Heart left ventricle (tissue), 16 donors: ENCODE measurements at regions not wholly inside any gene's neighbourhood (a gene's known extent, or its start where the extent isn't known, plus 50 kb on each side); places are given as distances from the start of the nearest gene placed in this dataset.
A peak's percentile ranks its signal among the peaks of the same experiment; 100 is the strongest.

Experiments
- ATAC-seq, 4 donors: fragments of 200-7000 bp; cut with Tn5 transposase; one replicate each; pipeline ENCODE4 v1.9.1; 2020 to 2022; ENCODE audit warnings: moderate library complexity in 4 of 4, mild to moderate bottlenecking in 3 of 4, moderate number of reproducible peaks in 1 of 4
- DNase-seq, 5 donors: peaks; one replicate each; pipeline ENCODE4 v3.0.0-alpha.2; 2020
- H3K27ac ChIP-seq, 12 donors: fragments of 200-600 bp; sonication (generic) in 4 of 12; one replicate each; pipeline versions ENCODE4 v1.5.0 to v1.8.0; 2016 to 2022; ENCODE audit warnings: mild to moderate bottlenecking in 2 of 12
- H3K27me3 ChIP-seq, 9 donors: fragments of 200-600 bp; sonication (generic) in 2 of 9; one replicate each; pipeline versions ENCODE4 v1.5.1 to v1.8.0; 2016 to 2022; ENCODE audit warnings: mild to moderate bottlenecking in 3 of 9
- H3K36me3 ChIP-seq, 9 donors: fragments of 200-600 bp; sonication (generic) in 2 of 9; one replicate each; pipeline versions ENCODE4 v1.5.0 to v1.8.0; 2018 to 2022; ENCODE audit warnings: mild to moderate bottlenecking in 2 of 9
- H3K4me1 ChIP-seq, 12 donors: fragments of 200-600 bp; sonication (generic) in 4 of 12; one replicate each; pipeline versions ENCODE4 v1.5.0 to v1.8.0; 2016 to 2022; ENCODE audit warnings: mild to moderate bottlenecking in 3 of 12
- H3K4me3 ChIP-seq, 12 donors: fragments of 200-600 bp; sonication (generic) in 4 of 12; one replicate each; pipeline versions ENCODE4 v1.5.0 to v1.8.0; 2017 to 2022; ENCODE audit warnings: mild to moderate bottlenecking in 9 of 12, moderate library complexity in 4 of 12
- H3K9me3 ChIP-seq, 12 donors: fragments of 200-600 bp; sonication (generic) in 4 of 12; one replicate each; pipeline versions ENCODE4 v1.5.0 to v1.8.0; 2016 to 2022; ENCODE audit warnings: mild to moderate bottlenecking in 1 of 12
- POLR2A ChIP-seq, 2 donors: fragments of 450-650 bp; IDR thresholded peaks; one replicate each; pipeline ENCODE4 v1.6.1; 2017; ENCODE audit warnings: antibody characterized with exemption in 2 of 2, mild to moderate bottlenecking in 2 of 2, moderate library complexity in 2 of 2
- WGBS, 4 donors: extraction: QIAGEN DNeasy Blood & Tissue Kit in 2 of 4; methylation state at CpG; one replicate each; pipeline versions ENCODE4 v1.1.5 to v1.1.7; 2013 to 2018; 5-methylcytosine and 5-hydroxymethylcytosine counted together
- intact Hi-C, 10 donors: fragments of 100-400 bp; cut with DNase I; formaldehyde crosslinking; loops; one replicate each; pipeline versions ENCODE4 v1.11.1 to v1.14.2; 2022
- TF ChIP-seq, protein P1 (sequence below), 12 donors: fragments of 200-600 bp; sonication (generic) in 4 of 12; IDR thresholded peaks; one replicate each; pipeline versions ENCODE4 v1.5.0 to v1.8.0; 2018 to 2022; ENCODE audit warnings: antibody characterized with exemption in 12 of 12, mild to moderate bottlenecking in 5 of 12
- donor health status: ischemic (EF 13 %, LVEDD 7.1; RV severe dilation, severe dysfunction).
- donor health status: healthy with polysubstance abuse.
- donor health status: DM: no; HTN: yes; CAD: no.
- donor health status: DM: no; HTN: no; CAD: no.
- donor health status: ischemic (EF 25% LVEDD 6.9; RV normal size, moderate dysfunction).
- donor health status: ischemic (EF 25% LVEDD 5.7; RV mildly dilated, moderate dysfunction).
- donor health status: healthy.
- donor health status: DM: yes; HTN: yes; CAD: no.
- donor health status: ischemic (EF 35%, LVEDD 5.7; RV mildly dilated, moderate dysfunction).
- donor health status: nonischemic (EF 11% LVEDD 7.7; RV severe dilation, severe dysfunction).
- donor health status: DM: yes; HTN: yes; CAD: no.
- donor health status: PGD.
- donor health status: ischemic (EF 29% LVEDD 5.4; RV normal size, mild dysfunction).
- donor health status: nonischemic (EF 23%, LVEDD 6.1; RV moderate dilation, normal function).

DNA sequence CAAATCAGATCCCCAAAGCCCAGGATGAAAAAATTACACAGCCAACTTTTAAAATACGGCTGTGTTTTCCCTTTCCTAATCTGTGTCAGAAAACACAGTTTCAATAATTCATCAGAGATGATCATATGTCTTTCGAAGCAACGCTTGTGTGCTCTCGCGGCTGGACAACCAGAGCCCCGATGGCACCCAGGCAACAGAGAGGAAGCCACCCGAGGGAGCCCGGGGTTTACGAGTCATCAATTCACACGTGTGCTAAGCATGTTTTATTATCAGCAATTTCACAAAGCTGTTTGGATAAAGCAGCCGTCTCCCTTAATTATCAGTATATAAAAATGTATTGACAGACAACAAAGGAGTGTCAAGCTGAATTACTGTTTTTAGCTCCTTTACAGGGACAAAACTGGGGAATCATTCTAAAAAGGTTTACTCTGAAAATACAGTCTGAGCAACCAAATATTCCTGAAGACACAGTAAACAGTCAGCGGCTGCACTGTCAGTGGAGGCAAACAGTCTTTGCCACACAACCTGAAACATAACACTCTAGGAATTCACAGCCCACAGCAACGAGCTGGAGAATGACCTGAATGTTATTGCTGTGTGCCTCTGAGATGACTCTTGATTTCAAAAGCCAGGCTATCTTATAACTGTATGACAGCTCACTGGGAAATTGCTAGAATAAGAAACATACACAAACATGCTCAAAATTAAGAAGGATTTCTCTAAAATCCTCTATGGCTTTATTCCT lies 201.0 kb downstream of the SIPA1L2 start:
- Histone ChIP-seq H3K27ac (peak overlapping the region in 8 of 12 donors; percentile 22 to 68 (median 39)), H3K4me3 (no peak overlapping the region), H3K27me3 (no peaks in the 10 kb centered on the region), H3K9me3 (no peaks in the 10 kb centered on the region), H3K36me3 (peaks cover 0 to 85% (median 60%) of the 10 kb centered on the region in 9 donors), H3K4me1 (peaks cover 0 to 65% (median 26%) of the 10 kb centered on the region in 12 donors)
- TF ChIP-seq, protein P1, sequence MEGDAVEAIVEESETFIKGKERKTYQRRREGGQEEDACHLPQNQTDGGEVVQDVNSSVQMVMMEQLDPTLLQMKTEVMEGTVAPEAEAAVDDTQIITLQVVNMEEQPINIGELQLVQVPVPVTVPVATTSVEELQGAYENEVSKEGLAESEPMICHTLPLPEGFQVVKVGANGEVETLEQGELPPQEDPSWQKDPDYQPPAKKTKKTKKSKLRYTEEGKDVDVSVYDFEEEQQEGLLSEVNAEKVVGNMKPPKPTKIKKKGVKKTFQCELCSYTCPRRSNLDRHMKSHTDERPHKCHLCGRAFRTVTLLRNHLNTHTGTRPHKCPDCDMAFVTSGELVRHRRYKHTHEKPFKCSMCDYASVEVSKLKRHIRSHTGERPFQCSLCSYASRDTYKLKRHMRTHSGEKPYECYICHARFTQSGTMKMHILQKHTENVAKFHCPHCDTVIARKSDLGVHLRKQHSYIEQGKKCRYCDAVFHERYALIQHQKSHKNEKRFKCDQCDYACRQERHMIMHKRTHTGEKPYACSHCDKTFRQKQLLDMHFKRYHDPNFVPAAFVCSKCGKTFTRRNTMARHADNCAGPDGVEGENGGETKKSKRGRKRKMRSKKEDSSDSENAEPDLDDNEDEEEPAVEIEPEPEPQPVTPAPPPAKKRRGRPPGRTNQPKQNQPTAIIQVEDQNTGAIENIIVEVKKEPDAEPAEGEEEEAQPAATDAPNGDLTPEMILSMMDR (IDR thresholded peaks at IDR 0.05): no peak
- TF ChIP-seq POLR2A (IDR thresholded peaks at IDR 0.05): no peak
- WGBS, 4 donors: 53 to 61% (median 57%) methylated on average over 13 of the region's 13 CpGs
- ATAC-seq: peak in 3 of 4 donors; percentile 44 to 62 (median 48)
- DNase-seq: no peak
- intact Hi-C loops: loop anchor here in 4 of 10 donors (5.0 to 10.0 kb wide), 3 partner anchors 196 to 564 kb away; no protein-coding TSS in a partner anchor

DNA sequence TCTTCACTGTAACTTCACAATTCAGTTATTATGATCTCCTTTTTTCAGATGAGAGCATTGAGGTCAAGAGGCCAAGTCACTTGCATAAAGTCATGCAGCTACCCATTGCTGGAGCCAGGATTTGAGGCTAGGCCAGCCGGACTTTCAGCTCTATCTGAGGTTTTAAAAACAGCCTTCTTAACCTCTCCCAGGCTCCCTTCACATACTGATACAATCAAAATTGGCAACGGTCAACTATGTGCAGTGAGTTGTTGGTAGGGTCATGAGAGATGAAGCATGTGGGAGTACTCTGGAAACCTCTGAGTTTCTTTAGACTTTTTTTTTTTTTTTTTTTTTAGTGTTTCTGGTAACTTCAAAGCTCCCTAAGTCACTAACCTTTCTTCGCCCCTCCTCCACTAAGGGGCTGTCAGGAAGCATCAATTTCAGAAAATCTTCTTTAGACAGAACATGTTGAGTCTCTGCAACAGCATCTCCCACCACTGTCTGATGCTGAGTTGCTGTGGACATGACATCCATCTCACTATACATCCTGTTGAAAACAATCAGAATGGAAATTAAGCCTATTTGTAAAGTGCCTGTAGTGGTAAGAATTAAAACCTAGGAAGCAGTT lies 201.8 kb downstream of the SIPA1L2 start:
- H3K36me3 ChIP-seq: peaks cover 0 to 85% (median 63%) of the 10 kb centered on the region in 9 donors
- H3K4me1 ChIP-seq: peaks cover 0 to 63% (median 26%) of the 10 kb centered on the region in 12 donors
- no peaks in the 10 kb centered on the region for H3K27me3 ChIP-seq
- TF ChIP-seq, protein P1 (IDR thresholded peaks at IDR 0.05): no peak
- TF ChIP-seq POLR2A (IDR thresholded peaks at IDR 0.05): no peak
- H3K9me3 ChIP-seq: no peaks in the 10 kb centered on the region
- DNase-seq: no peak
- intact Hi-C loops: loop anchor here in 4 of 10 donors (5.0 to 10.0 kb wide), 3 partner anchors 197 to 563 kb away; no protein-coding TSS in a partner anchor
- WGBS, 4 donors: 38 to 56% (median 45%) methylated on average over 3 of the region's 3 CpGs
- H3K27ac ChIP-seq: peak overlapping the region in 9 of 12 donors; percentile 12 to 68 (median 36)
- peak in 3 of 4 donors; percentile 10 to 59 (median 35) for ATAC-seq
- no peak overlapping the region for H3K4me3 ChIP-seq

DNA sequence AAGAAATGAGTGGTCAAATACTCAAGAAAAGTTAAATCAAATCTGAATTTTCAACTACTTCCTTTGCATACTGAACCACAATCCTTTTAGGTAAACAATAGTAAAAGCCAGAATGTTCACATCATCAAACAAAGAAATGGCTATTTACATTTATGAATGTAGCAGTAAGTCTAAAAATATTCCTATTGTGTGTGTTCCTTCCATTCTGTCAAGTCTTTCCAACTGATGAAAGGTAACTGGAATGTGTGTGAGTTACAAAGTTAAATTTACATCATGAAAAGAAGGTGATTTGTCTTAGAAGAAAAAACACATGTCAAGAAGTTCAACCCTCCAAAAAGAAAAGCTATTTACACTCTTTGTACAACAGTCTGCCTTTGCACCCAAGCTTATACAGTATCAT lies 203.1 kb downstream of the SIPA1L2 start:
- intact Hi-C loops: loop anchor here in 4 of 10 donors (5.0 to 10.0 kb wide), 3 partner anchors 198 to 562 kb away; no protein-coding TSS in a partner anchor

More for the DNA sequence above, 203.1 kb downstream of the SIPA1L2 start:
- peak overlapping the region in 3 of 12 donors; percentile 2 to 68 (median 12) for H3K27ac ChIP-seq
- TF ChIP-seq, protein P1 (IDR thresholded peaks at IDR 0.05): no peak
- TF ChIP-seq POLR2A (IDR thresholded peaks at IDR 0.05): no peak
- peaks cover 0 to 83% (median 66%) of the 10 kb centered on the region in 9 donors for H3K36me3 ChIP-seq
- DNase-seq (no peak), ATAC-seq (no peak)
- H3K27me3 ChIP-seq: no peaks in the 10 kb centered on the region
- peaks cover 0 to 51% (median 23%) of the 10 kb centered on the region in 12 donors for H3K4me1 ChIP-seq
- H3K4me3 ChIP-seq: no peak overlapping the region
- H3K9me3 ChIP-seq: no peaks in the 10 kb centered on the region
